CD4-positive, alpha-beta memory T cell (primary cell): ENCODE measurements at regions not wholly inside any gene's neighbourhood (a gene's known extent, or its start where the extent isn't known, plus 50 kb on each side); places are given as distances from the start of the nearest gene placed in this dataset.

ENCODE experiments used
- CTCF ChIA-PET: fragments of 350-600 bp; sonication (Branson Sonifier 250); formaldehyde crosslinking; loops from one replicate; lab custom pipeline; 2021; ENCODE audit warnings: inconsistent platforms; ENCODE audit not compliant: partially characterized antibody; lab: Charles Lee
- POLR2A ChIA-PET: fragments of 350-600 bp; sonication (Branson Sonifier 250); formaldehyde crosslinking; loops from one replicate; lab custom pipeline; 2021; ENCODE audit not compliant: partially characterized antibody; lab: Charles Lee
- DNase-seq, 5 donors: peaks; one replicate each; pipeline versions ENCODE4 v3.0.0 to v3.0.0-alpha.2; 2020 to 2022; ENCODE audit warnings: mixed read lengths in 1 of 5
- H3K27ac ChIP-seq: one replicate; pipeline ENCODE4 v1.7.0; 2013; ENCODE audit warnings: low read depth, low read length
- H3K27me3 ChIP-seq: 2 replicates; pipeline ENCODE4 v1.7.0; 2013; ENCODE audit warnings: mild to moderate bottlenecking, low read length, moderate library complexity; ENCODE audit not compliant: insufficient read depth
- H3K36me3 ChIP-seq: 2 replicates; pipeline ENCODE4 v1.7.0; 2013; ENCODE audit warnings: mild to moderate bottlenecking, low read length, moderate library complexity; ENCODE audit not compliant: insufficient read depth
- H3K4me1 ChIP-seq: 2 replicates; pipeline ENCODE4 v1.7.0; 2013; ENCODE audit warnings: mild to moderate bottlenecking, low read length, moderate library complexity; ENCODE audit not compliant: insufficient read depth
- H3K4me3 ChIP-seq, 2 donors: one replicate each; pipeline ENCODE4 v1.7.0; 2013; ENCODE audit warnings: low read length in 2 of 2, mild to moderate bottlenecking in 1 of 2
- H3K9me3 ChIP-seq, 2 donors: one replicate each; pipeline ENCODE4 v1.7.0; 2013; ENCODE audit warnings: low read length in 2 of 2, control low read depth in 1 of 2; ENCODE audit not compliant: control insufficient read depth in 1 of 2
- H3K27ac Mint-ChIP-seq, 7 donors: one replicate each; pipeline ENCODE4 v1.8.0; 2020 to 2021; ENCODE audit warnings: mixed read lengths in 7 of 7, mild to moderate bottlenecking in 6 of 7, inconsistent platforms in 3 of 7, moderate library complexity in 3 of 7
- H3K27me3 Mint-ChIP-seq, 2 donors: one replicate each; pipeline ENCODE4 v1.8.0; 2020 to 2021; ENCODE audit warnings: mixed read lengths in 2 of 2
- H3K36me3 Mint-ChIP-seq, 2 donors: one replicate each; pipeline ENCODE4 v1.8.0; 2020 to 2021; ENCODE audit warnings: mixed read lengths in 2 of 2, inconsistent platforms in 1 of 2, mild to moderate bottlenecking in 1 of 2
- H3K4me1 Mint-ChIP-seq, 4 donors: one replicate each; pipeline ENCODE4 v1.8.0; 2020 to 2021; ENCODE audit warnings: mixed read lengths in 4 of 4, mild to moderate bottlenecking in 1 of 4
- H3K4me3 Mint-ChIP-seq, 8 donors: one replicate each; pipeline ENCODE4 v1.8.0; 2020 to 2021; ENCODE audit warnings: mixed read lengths in 8 of 8, mild to moderate bottlenecking in 7 of 8, moderate library complexity in 6 of 8, inconsistent platforms in 3 of 8
- H3K9me3 Mint-ChIP-seq, 8 donors: one replicate each; pipeline ENCODE4 v1.8.0; 2020 to 2021; ENCODE audit warnings: mixed read lengths in 8 of 8, mild to moderate bottlenecking in 5 of 8, inconsistent platforms in 3 of 8, moderate library complexity in 1 of 8
- intact Hi-C: fragments of 100-400 bp; cut with micrococcal nuclease; formaldehyde crosslinking; loops from one replicate; pipeline ENCODE4 v1.15.1; 2023

- POLR2A ChIA-PET = no interaction called here
- intact Hi-C loops = no loop called here
- Histone ChIP-seq H3K9me3 (no peaks in the 10 kb centered on the region), H3K27ac (no peak overlapping the region), H3K4me1 (no peaks in the 10 kb centered on the region), H3K27me3 (no peaks in the 10 kb centered on the region), H3K4me3 (no peak overlapping the region), H3K36me3 (no peaks in the 10 kb centered on the region)
- DNase-seq = no peak
- no peaks in the 10 kb centered on the region for H3K36me3 Mint-ChIP-seq
- H3K27me3 Mint-ChIP-seq = no peaks in the 10 kb centered on the region
- H3K4me3 Mint-ChIP-seq = no peak overlapping the region
- no peaks in the 10 kb centered on the region for H3K4me1 Mint-ChIP-seq
- no peaks in the 10 kb centered on the region for H3K9me3 Mint-ChIP-seq
- H3K27ac Mint-ChIP-seq = no peak overlapping the region
- CTCF ChIA-PET = no interaction called here
These were observed 462.4 kb upstream of the MARCKS start for GRCh38 chr6:113394729-113395128.

- intact Hi-C loops = no loop called here
- no peaks in the 10 kb centered on the region for H3K36me3 ChIP-seq
- Mint-ChIP-seq H3K9me3 (peaks cover 0 to 4% (median 0%) of the 10 kb centered on the region in 8 donors), H3K27ac (no peak overlapping the region), H3K4me1 (no peaks in the 10 kb centered on the region), H3K36me3 (no peaks in the 10 kb centered on the region), H3K27me3 (no peaks in the 10 kb centered on the region), H3K4me3 (no peak overlapping the region)
- POLR2A ChIA-PET = no interaction called here
- H3K27me3 ChIP-seq = no peaks in the 10 kb centered on the region
- no peaks in the 10 kb centered on the region for H3K4me1 ChIP-seq
- DNase-seq = no peak
- no peak overlapping the region for H3K27ac ChIP-seq
- CTCF ChIA-PET = no interaction called here
- H3K9me3 ChIP-seq = no peaks in the 10 kb centered on the region
- H3K4me3 ChIP-seq = no peak overlapping the region
These were observed 460.4 kb upstream of the MARCKS start for GRCh38 chr6:113396730-113397129.

GRCh38 chr6:113397236-113397635 is 459.9 kb upstream of the MARCKS start:
- H3K27ac Mint-ChIP-seq = no peak overlapping the region
- no peaks in the 10 kb centered on the region for H3K27me3 Mint-ChIP-seq
- H3K9me3 Mint-ChIP-seq = peaks cover 0 to 4% (median 0%) of the 10 kb centered on the region in 8 donors
- H3K4me3 ChIP-seq = no peak overlapping the region
- CTCF ChIA-PET = no interaction called here
- DNase-seq = no peak
- intact Hi-C loops = no loop called here
- H3K27ac ChIP-seq = no peak overlapping the region
- no peaks in the 10 kb centered on the region for H3K36me3 Mint-ChIP-seq
- H3K36me3 ChIP-seq = no peaks in the 10 kb centered on the region
- no peaks in the 10 kb centered on the region for H3K27me3 ChIP-seq
- no peaks in the 10 kb centered on the region for H3K4me1 Mint-ChIP-seq
- POLR2A ChIA-PET = no interaction called here
- no peak overlapping the region for H3K4me3 Mint-ChIP-seq
- H3K4me1 ChIP-seq = no peaks in the 10 kb centered on the region
- no peaks in the 10 kb centered on the region for H3K9me3 ChIP-seq

- POLR2A ChIA-PET = no interaction called here
- H3K27me3 Mint-ChIP-seq = no peaks in the 10 kb centered on the region
- intact Hi-C loops = no loop called here
- H3K27me3 ChIP-seq = no peaks in the 10 kb centered on the region
- no peak for DNase-seq
- H3K36me3 ChIP-seq = no peaks in the 10 kb centered on the region
- no peak overlapping the region for H3K27ac Mint-ChIP-seq
- no peak overlapping the region for H3K27ac ChIP-seq
- no peak overlapping the region for H3K4me3 Mint-ChIP-seq
- peaks cover 0 to 4% (median 0%) of the 10 kb centered on the region in 8 donors for H3K9me3 Mint-ChIP-seq
- H3K4me1 ChIP-seq = no peaks in the 10 kb centered on the region
- CTCF ChIA-PET = no interaction called here
- no peaks in the 10 kb centered on the region for H3K36me3 Mint-ChIP-seq
- no peak overlapping the region for H3K4me3 ChIP-seq
- no peaks in the 10 kb centered on the region for H3K4me1 Mint-ChIP-seq
- no peaks in the 10 kb centered on the region for H3K9me3 ChIP-seq
These were observed 455.9 kb upstream of the MARCKS start for GRCh38 chr6:113401231-113401630.

GRCh38 chr6:113402544-113402943 is 454.6 kb upstream of the MARCKS start:
- H3K27ac Mint-ChIP-seq = no peak overlapping the region
- POLR2A ChIA-PET = no interaction called here
- DNase-seq = no peak

GRCh38 chr6:113403966-113404595 is 453.1 kb upstream of the MARCKS start:
- Mint-ChIP-seq H3K27ac (no peak overlapping the region), H3K4me3 (no peak overlapping the region), H3K4me1 (no peaks in the 10 kb centered on the region), H3K36me3 (no peaks in the 10 kb centered on the region), H3K27me3 (no peaks in the 10 kb centered on the region), H3K9me3 (peaks cover 0 to 4% (median 0%) of the 10 kb centered on the region in 8 donors)
- DNase-seq = no peak
- no peaks in the 10 kb centered on the region for H3K27me3 ChIP-seq
- no peak overlapping the region for H3K27ac ChIP-seq
- no peaks in the 10 kb centered on the region for H3K9me3 ChIP-seq
- ChIA-PET POLR2A (no interaction called here), CTCF (no interaction called here)
- intact Hi-C loops = no loop called here
- no peak overlapping the region for H3K4me3 ChIP-seq
- H3K4me1 ChIP-seq = no peaks in the 10 kb centered on the region
- H3K36me3 ChIP-seq = no peaks in the 10 kb centered on the region

More at GRCh38 chr6:113402544-113402943, 454.6 kb upstream of the MARCKS start:
- Histone ChIP-seq H3K27me3 (no peaks in the 10 kb centered on the region), H3K36me3 (no peaks in the 10 kb centered on the region), H3K4me1 (no peaks in the 10 kb centered on the region), H3K27ac (no peak overlapping the region), H3K4me3 (no peak overlapping the region), H3K9me3 (no peaks in the 10 kb centered on the region)
- intact Hi-C loops = no loop called here
- Mint-ChIP-seq H3K9me3 (peaks cover 0 to 4% (median 0%) of the 10 kb centered on the region in 8 donors), H3K4me3 (no peak overlapping the region), H3K36me3 (no peaks in the 10 kb centered on the region), H3K27me3 (no peaks in the 10 kb centered on the region), H3K4me1 (no peaks in the 10 kb centered on the region)
- CTCF ChIA-PET = no interaction called here

GRCh38 chr6:113405326-113406047 is 451.7 kb upstream of the MARCKS start:
- H3K4me3 Mint-ChIP-seq = no peak overlapping the region
- Histone ChIP-seq H3K27me3 (no peaks in the 10 kb centered on the region), H3K4me1 (no peaks in the 10 kb centered on the region), H3K9me3 (no peaks in the 10 kb centered on the region), H3K27ac (no peak overlapping the region), H3K4me3 (no peak overlapping the region), H3K36me3 (no peaks in the 10 kb centered on the region)
- intact Hi-C loops = no loop called here
- POLR2A ChIA-PET = no interaction called here
- CTCF ChIA-PET = no interaction called here
- no peaks in the 10 kb centered on the region for H3K4me1 Mint-ChIP-seq
- H3K9me3 Mint-ChIP-seq = peaks cover 0 to 2% (median 0%) of the 10 kb centered on the region in 8 donors
- DNase-seq = no peak
- no peaks in the 10 kb centered on the region for H3K36me3 Mint-ChIP-seq
- no peaks in the 10 kb centered on the region for H3K27me3 Mint-ChIP-seq
- H3K27ac Mint-ChIP-seq = no peak overlapping the region
